ENCODE measurements at regions not wholly inside any gene's neighbourhood (a gene's known extent, or its start where the extent isn't known, plus 50 kb on each side); places are given as distances from the start of the nearest gene placed in this dataset.

- peak in 1 of 2 donors; percentile 28 for DNase-seq
- WGBS, 5 donors, result 13 to 24% (median 20%) methylated on average over 3 of the region's 3 CpGs
- intact Hi-C loops (cut with DNase I; ENCODE audit: low total_unique reads), result no loop called here
Measured at GRCh38 chr16:59698346-59699020, 964.4 kb upstream of the GOT2 start.

GRCh38 chr16:59697761-59698160, 963.6 kb upstream of the GOT2 start:
- no peaks in the 10 kb centered on the region for H3K27me3 ChIP-seq
- intact Hi-C loops (cut with DNase I; ENCODE audit: low total_unique reads), result no loop called here
- H3K9me3 ChIP-seq, result peaks cover 0 to 5% (median 2%) of the 10 kb centered on the region in 4 donors
- no peaks in the 10 kb centered on the region for H3K4me1 ChIP-seq
- H3K4me3 ChIP-seq, result no peak overlapping the region
- no peak overlapping the region for H3K27ac ChIP-seq
- no peaks in the 10 kb centered on the region for H3K36me3 ChIP-seq
- 65 to 88% (median 73%) methylated on average over 1 of the region's 1 CpG for WGBS, 5 donors
- DNase-seq, result no peak
- TF ChIP-seq POLR2AphosphoS5 (IDR thresholded peaks at IDR 0.05) (no peak), EP300 (IDR thresholded peaks at IDR 0.05) (no peak), POLR2A (IDR thresholded peaks at IDR 0.05) (no peak), CTCF (IDR thresholded peaks at IDR 0.05) (no peak)

More at GRCh38 chr16:59698346-59699020, 964.4 kb upstream of the GOT2 start:
- no peak overlapping the region for H3K27ac ChIP-seq
- H3K4me1 ChIP-seq, result no peaks in the 10 kb centered on the region
- no peak overlapping the region for H3K4me3 ChIP-seq
- TF ChIP-seq POLR2A (IDR thresholded peaks at IDR 0.05), result no peak
- TF ChIP-seq POLR2AphosphoS5 (IDR thresholded peaks at IDR 0.05), result no peak
- peaks cover 0 to 5% (median 2%) of the 10 kb centered on the region in 4 donors for H3K9me3 ChIP-seq
- H3K36me3 ChIP-seq, result no peaks in the 10 kb centered on the region
- H3K27me3 ChIP-seq, result no peaks in the 10 kb centered on the region

GRCh38 chr16:59697236-59697635, 963.1 kb upstream of the GOT2 start:
- H3K4me1 ChIP-seq, result no peaks in the 10 kb centered on the region
- peaks cover 0 to 5% (median 2%) of the 10 kb centered on the region in 4 donors for H3K9me3 ChIP-seq
- H3K36me3 ChIP-seq, result no peaks in the 10 kb centered on the region
- H3K27ac ChIP-seq, result no peak overlapping the region
- TF ChIP-seq EP300 (IDR thresholded peaks at IDR 0.05) (no peak), CTCF (IDR thresholded peaks at IDR 0.05) (no peak), POLR2A (IDR thresholded peaks at IDR 0.05) (no peak), POLR2AphosphoS5 (IDR thresholded peaks at IDR 0.05) (no peak)
- 74 to 90% (median 85%) methylated on average over 5 of the region's 5 CpGs for WGBS, 5 donors
- no peaks in the 10 kb centered on the region for H3K27me3 ChIP-seq
- intact Hi-C loops (cut with DNase I; ENCODE audit: low total_unique reads), result no loop called here
- H3K4me3 ChIP-seq, result no peak overlapping the region
- DNase-seq, result no peak

- H3K27me3 ChIP-seq, result no peaks in the 10 kb centered on the region
- no peak overlapping the region for H3K4me3 ChIP-seq
- no peak for DNase-seq
- intact Hi-C loops (cut with DNase I; ENCODE audit: low total_unique reads), result no loop called here
- no peak overlapping the region for H3K27ac ChIP-seq
- no peaks in the 10 kb centered on the region for H3K36me3 ChIP-seq
- TF ChIP-seq EP300 (IDR thresholded peaks at IDR 0.05), result no peak
- no peak for TF ChIP-seq POLR2A (IDR thresholded peaks at IDR 0.05)
- no peak for TF ChIP-seq POLR2AphosphoS5 (IDR thresholded peaks at IDR 0.05)
- TF ChIP-seq CTCF (IDR thresholded peaks at IDR 0.05), result no peak
- peaks cover 0 to 5% (median 2%) of the 10 kb centered on the region in 4 donors for H3K9me3 ChIP-seq
- WGBS, 5 donors, result 78 to 89% (median 86%) methylated on average over 2 of the region's 2 CpGs
- H3K4me1 ChIP-seq, result no peaks in the 10 kb centered on the region
Measured at GRCh38 chr16:59696495-59696894, 962.4 kb upstream of the GOT2 start.

- 74 to 88% (median 81%) methylated on average over 3 of the region's 3 CpGs for WGBS, 5 donors
- no peaks in the 10 kb centered on the region for H3K27me3 ChIP-seq
- H3K36me3 ChIP-seq, result no peaks in the 10 kb centered on the region
- H3K9me3 ChIP-seq, result peaks cover 4 to 13% (median 11%) of the 10 kb centered on the region in 4 donors
- no peak overlapping the region for H3K4me3 ChIP-seq
- no peak overlapping the region for H3K27ac ChIP-seq
- no peak for TF ChIP-seq POLR2AphosphoS5 (IDR thresholded peaks at IDR 0.05)
- TF ChIP-seq CTCF (IDR thresholded peaks at IDR 0.05), result no peak
- no peak for TF ChIP-seq EP300 (IDR thresholded peaks at IDR 0.05)
- TF ChIP-seq POLR2A (IDR thresholded peaks at IDR 0.05), result no peak
- intact Hi-C loops (cut with DNase I; ENCODE audit: low total_unique reads), result no loop called here
- H3K4me1 ChIP-seq, result no peaks in the 10 kb centered on the region
- DNase-seq, result no peak
Measured at GRCh38 chr16:59690216-59690615, 956.1 kb upstream of the GOT2 start.

Data from stomach (tissue), 8 donors.